ENCODE measurements at regions not wholly inside any gene's neighbourhood (a gene's known extent, or its start where the extent isn't known, plus 50 kb on each side); places are given as distances from the start of the nearest gene placed in this dataset.

- TF ChIP-seq, protein P1, sequence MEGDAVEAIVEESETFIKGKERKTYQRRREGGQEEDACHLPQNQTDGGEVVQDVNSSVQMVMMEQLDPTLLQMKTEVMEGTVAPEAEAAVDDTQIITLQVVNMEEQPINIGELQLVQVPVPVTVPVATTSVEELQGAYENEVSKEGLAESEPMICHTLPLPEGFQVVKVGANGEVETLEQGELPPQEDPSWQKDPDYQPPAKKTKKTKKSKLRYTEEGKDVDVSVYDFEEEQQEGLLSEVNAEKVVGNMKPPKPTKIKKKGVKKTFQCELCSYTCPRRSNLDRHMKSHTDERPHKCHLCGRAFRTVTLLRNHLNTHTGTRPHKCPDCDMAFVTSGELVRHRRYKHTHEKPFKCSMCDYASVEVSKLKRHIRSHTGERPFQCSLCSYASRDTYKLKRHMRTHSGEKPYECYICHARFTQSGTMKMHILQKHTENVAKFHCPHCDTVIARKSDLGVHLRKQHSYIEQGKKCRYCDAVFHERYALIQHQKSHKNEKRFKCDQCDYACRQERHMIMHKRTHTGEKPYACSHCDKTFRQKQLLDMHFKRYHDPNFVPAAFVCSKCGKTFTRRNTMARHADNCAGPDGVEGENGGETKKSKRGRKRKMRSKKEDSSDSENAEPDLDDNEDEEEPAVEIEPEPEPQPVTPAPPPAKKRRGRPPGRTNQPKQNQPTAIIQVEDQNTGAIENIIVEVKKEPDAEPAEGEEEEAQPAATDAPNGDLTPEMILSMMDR (IDR thresholded peaks at IDR 0.05), result no peak
- no peaks in the 10 kb centered on the region for H3K27me3 ChIP-seq
- no peaks in the 10 kb centered on the region for H3K9me3 ChIP-seq
Observed at GRCh38 chr7:67866054-67866453, 869.4 kb downstream of the TYW1 start.

GRCh38 chr7:67866812-67867211 lies 870.2 kb downstream of the TYW1 start:
- TF ChIP-seq, protein P1 (IDR thresholded peaks at IDR 0.05), result no peak
- Histone ChIP-seq H3K27me3 (no peaks in the 10 kb centered on the region), H3K4me1 (no peaks in the 10 kb centered on the region), H3K4me3 (no peak overlapping the region), H3K36me3 (no peaks in the 10 kb centered on the region), H3K27ac (no peak overlapping the region), H3K9me3 (no peaks in the 10 kb centered on the region)
- no peak for DNase-seq (ENCODE audit: low spot score in 2 of 2)
- intact Hi-C loops (cut with DNase I), result no loop called here

More at GRCh38 chr7:67866054-67866453, 869.4 kb downstream of the TYW1 start:
- Histone ChIP-seq H3K4me1 (no peaks in the 10 kb centered on the region), H3K27ac (no peak overlapping the region), H3K36me3 (no peaks in the 10 kb centered on the region), H3K4me3 (no peak overlapping the region)
- intact Hi-C loops (cut with DNase I), result no loop called here
- DNase-seq (ENCODE audit: low spot score in 2 of 2), result no peak

DNA sequence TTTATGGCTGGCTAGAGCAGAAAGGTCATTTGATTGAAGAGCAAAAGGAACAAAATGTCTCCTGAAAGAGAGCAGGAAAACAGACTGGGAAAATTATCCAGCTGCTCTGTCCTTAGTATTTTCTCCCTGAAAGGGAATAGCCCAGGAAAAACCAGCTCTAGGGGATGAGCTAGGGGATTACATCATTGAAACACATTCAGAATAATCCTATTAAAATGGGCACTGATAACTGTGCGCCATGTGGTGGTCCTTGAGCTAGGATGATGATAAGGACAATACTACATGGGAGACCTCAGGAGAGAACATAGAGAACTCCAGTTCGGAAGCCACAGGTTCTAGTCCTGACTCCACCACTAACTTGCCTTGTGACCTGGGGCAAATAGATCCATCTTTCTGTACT lies 873.8 kb downstream of the TYW1 start:
- H3K9me3 ChIP-seq, result no peaks in the 10 kb centered on the region
- no peak overlapping the region for H3K27ac ChIP-seq
- H3K4me3 ChIP-seq, result no peak overlapping the region
- H3K4me1 ChIP-seq, result no peaks in the 10 kb centered on the region
- H3K36me3 ChIP-seq, result no peaks in the 10 kb centered on the region
- intact Hi-C loops (cut with DNase I), result no loop called here
- H3K27me3 ChIP-seq, result no peaks in the 10 kb centered on the region
- TF ChIP-seq, protein P1 (IDR thresholded peaks at IDR 0.05), result no peak
- no peak for DNase-seq (ENCODE audit: low spot score in 2 of 2)

DNA sequence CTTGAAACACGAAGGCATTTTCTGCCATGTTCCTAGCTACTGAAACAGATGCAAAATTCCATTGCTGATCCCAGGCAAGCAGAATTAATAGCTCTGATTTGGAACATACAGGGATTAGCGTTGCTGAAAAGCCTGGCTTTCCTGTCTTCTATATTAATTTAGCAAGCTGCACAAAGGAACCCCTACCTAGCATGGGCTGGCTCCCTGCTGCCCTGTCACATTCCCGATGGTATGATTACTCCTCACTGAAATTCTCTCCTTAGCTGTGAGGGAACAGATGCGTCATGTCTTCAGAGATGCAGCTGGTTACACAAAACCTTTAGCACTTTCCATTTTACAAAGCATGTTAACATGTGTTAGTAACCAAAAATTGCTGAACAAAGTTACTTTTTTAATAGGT lies 878.9 kb downstream of the TYW1 start:
- Histone ChIP-seq H3K4me1 (no peaks in the 10 kb centered on the region), H3K27ac (no peak overlapping the region), H3K27me3 (no peaks in the 10 kb centered on the region), H3K36me3 (no peaks in the 10 kb centered on the region), H3K4me3 (no peak overlapping the region), H3K9me3 (no peaks in the 10 kb centered on the region)
- DNase-seq (ENCODE audit: low spot score in 2 of 2), result no peak
- intact Hi-C loops (cut with DNase I), result no loop called here
- TF ChIP-seq, protein P1 (IDR thresholded peaks at IDR 0.05), result no peak

DNA sequence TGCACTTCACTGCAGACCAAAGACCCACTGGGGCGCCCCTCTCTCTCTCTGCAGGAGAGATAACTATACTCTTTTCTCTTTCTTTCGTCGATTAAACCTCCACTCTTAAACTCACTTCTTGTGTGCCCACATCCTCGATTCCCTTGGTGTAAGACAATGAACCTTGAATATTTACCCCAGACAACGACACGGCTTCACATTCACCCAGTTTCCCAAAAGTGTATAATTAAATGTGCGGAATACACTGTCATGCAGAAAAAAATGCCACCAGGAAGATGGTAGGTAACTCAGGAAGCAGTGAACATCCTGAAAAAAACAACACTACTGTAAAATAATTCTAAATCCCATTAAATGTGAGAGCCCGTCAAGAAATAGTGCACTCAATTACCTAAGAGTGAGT lies 882.2 kb downstream of the TYW1 start:
- H3K36me3 ChIP-seq, result no peaks in the 10 kb centered on the region
- no peak for DNase-seq (ENCODE audit: low spot score in 2 of 2)

More for the DNA sequence above, 882.2 kb downstream of the TYW1 start:
- TF ChIP-seq, protein P1 (IDR thresholded peaks at IDR 0.05), result no peak
- no peaks in the 10 kb centered on the region for H3K4me1 ChIP-seq
- intact Hi-C loops (cut with DNase I), result no loop called here
- no peaks in the 10 kb centered on the region for H3K9me3 ChIP-seq
- no peak overlapping the region for H3K4me3 ChIP-seq
- no peak overlapping the region for H3K27ac ChIP-seq
- no peaks in the 10 kb centered on the region for H3K27me3 ChIP-seq
